ENCODE measurements at regions not wholly inside any gene's neighbourhood (a gene's known extent, or its start where the extent isn't known, plus 50 kb on each side); places are given as distances from the start of the nearest gene placed in this dataset.

- no peaks in the 10 kb centered on the region for H3K9me3 ChIP-seq (ENCODE audit: control insufficient read depth in 2 of 3, insufficient read depth in 1 of 3, low read length in 3 of 3)
- no peaks in the 10 kb centered on the region for H3K27me3 ChIP-seq (ENCODE audit: control insufficient read depth, insufficient read depth, low read length)
- H3K9ac ChIP-seq (ENCODE audit: low read length in 3 of 3): no peak overlapping the region
- H3K36me3 ChIP-seq (ENCODE audit: control insufficient read depth in 2 of 3, insufficient read depth in 3 of 3, low read length in 3 of 3): no peaks in the 10 kb centered on the region
- H3K27ac ChIP-seq (ENCODE audit: low read depth in 2 of 2, low read length in 2 of 2): no peak overlapping the region
- peaks cover 3 to 23% (median 17%) of the 10 kb centered on the region in 3 donors for H3K4me1 ChIP-seq (ENCODE audit: control insufficient read depth in 2 of 3, insufficient read depth in 2 of 3, low read depth in 1 of 3, low read length in 3 of 3)
- FAIRE-seq (peak; percentile 19), DNase-seq (peak in 2 of 5 donors; percentile 33 to 34)
- intact Hi-C loops (cut with DNase I): no loop called here
- no peak for TF ChIP-seq CTCF (IDR thresholded peaks at IDR 0.05; ENCODE audit: borderline replicate concordance, extremely low read depth, insufficient read depth)
- no peak overlapping the region for H3K4me3 ChIP-seq (ENCODE audit: low read length in 3 of 3)
Observed at GRCh38 chr14:34172173-34172451, 221.2 kb upstream of the EGLN3 start.

GRCh38 chr14:34171431-34172172 is 220.7 kb upstream of the EGLN3 start:
- no peak for TF ChIP-seq CTCF (IDR thresholded peaks at IDR 0.05; ENCODE audit: borderline replicate concordance, extremely low read depth, insufficient read depth)
- no peaks in the 10 kb centered on the region for H3K27me3 ChIP-seq (ENCODE audit: control insufficient read depth, insufficient read depth, low read length)
- intact Hi-C loops (cut with DNase I): no loop called here
- no peaks in the 10 kb centered on the region for H3K36me3 ChIP-seq (ENCODE audit: control insufficient read depth in 2 of 3, insufficient read depth in 3 of 3, low read length in 3 of 3)
- H3K4me1 ChIP-seq (ENCODE audit: control insufficient read depth in 2 of 3, insufficient read depth in 2 of 3, low read depth in 1 of 3, low read length in 3 of 3): peaks cover 3 to 23% (median 17%) of the 10 kb centered on the region in 3 donors
- H3K9me3 ChIP-seq (ENCODE audit: control insufficient read depth in 2 of 3, insufficient read depth in 1 of 3, low read length in 3 of 3): no peaks in the 10 kb centered on the region
- H3K4me3 ChIP-seq (ENCODE audit: low read length in 3 of 3): no peak overlapping the region
- H3K9ac ChIP-seq (ENCODE audit: low read length in 3 of 3): no peak overlapping the region
- FAIRE-seq (no peak), DNase-seq (peak in 1 of 5 donors; percentile 35)
- H3K27ac ChIP-seq (ENCODE audit: low read depth in 2 of 2, low read length in 2 of 2): no peak overlapping the region

GRCh38 chr14:34170882-34171281 is 220.0 kb upstream of the EGLN3 start:
- no peak for TF ChIP-seq CTCF (IDR thresholded peaks at IDR 0.05; ENCODE audit: borderline replicate concordance, extremely low read depth, insufficient read depth)
- Histone ChIP-seq H3K27ac (ENCODE audit: low read depth in 2 of 2, low read length in 2 of 2) (no peak overlapping the region), H3K4me1 (ENCODE audit: control insufficient read depth in 2 of 3, insufficient read depth in 2 of 3, low read depth in 1 of 3, low read length in 3 of 3) (peaks cover 3 to 21% (median 17%) of the 10 kb centered on the region in 3 donors), H3K4me3 (ENCODE audit: low read length in 3 of 3) (no peak overlapping the region), H3K27me3 (ENCODE audit: control insufficient read depth, insufficient read depth, low read length) (no peaks in the 10 kb centered on the region), H3K9ac (ENCODE audit: low read length in 3 of 3) (no peak overlapping the region), H3K36me3 (ENCODE audit: control insufficient read depth in 2 of 3, insufficient read depth in 3 of 3, low read length in 3 of 3) (no peaks in the 10 kb centered on the region), H3K9me3 (ENCODE audit: control insufficient read depth in 2 of 3, insufficient read depth in 1 of 3, low read length in 3 of 3) (no peaks in the 10 kb centered on the region)
- DNase-seq (peak in 3 of 5 donors; percentile 59 to 88 (median 88)), FAIRE-seq (no peak)
- intact Hi-C loops (cut with DNase I): no loop called here

GRCh38 chr14:34169561-34169960 is 218.7 kb upstream of the EGLN3 start:
- Histone ChIP-seq H3K4me1 (ENCODE audit: control insufficient read depth in 2 of 3, insufficient read depth in 2 of 3, low read depth in 1 of 3, low read length in 3 of 3) (peaks cover 3 to 15% (median 14%) of the 10 kb centered on the region in 3 donors), H3K27me3 (ENCODE audit: control insufficient read depth, insufficient read depth, low read length) (no peaks in the 10 kb centered on the region), H3K27ac (ENCODE audit: low read depth in 2 of 2, low read length in 2 of 2) (no peak overlapping the region), H3K36me3 (ENCODE audit: control insufficient read depth in 2 of 3, insufficient read depth in 3 of 3, low read length in 3 of 3) (no peaks in the 10 kb centered on the region), H3K4me3 (ENCODE audit: low read length in 3 of 3) (no peak overlapping the region), H3K9ac (ENCODE audit: low read length in 3 of 3) (no peak overlapping the region), H3K9me3 (ENCODE audit: control insufficient read depth in 2 of 3, insufficient read depth in 1 of 3, low read length in 3 of 3) (no peaks in the 10 kb centered on the region)
- FAIRE-seq (no peak), DNase-seq (no peak)
- no peak for TF ChIP-seq CTCF (IDR thresholded peaks at IDR 0.05; ENCODE audit: borderline replicate concordance, extremely low read depth, insufficient read depth)
- intact Hi-C loops (cut with DNase I): no loop called here
